Colonic mucosa (tissue), 4 donors: ENCODE measurements at regions not wholly inside any gene's neighbourhood (a gene's known extent, or its start where the extent isn't known, plus 50 kb on each side); places are given as distances from the start of the nearest gene placed in this dataset.
"Not testable (repeated sequence)": the region's sequence is repeated elsewhere in the genome, so short reads cannot be mapped to it uniquely, and the experiment has no call there.

ENCODE experiments used
- DNase-seq: peaks from one replicate; pipeline ENCODE4 v3.0.0-alpha.2; 2020
- H3K27ac ChIP-seq: fragments of 200-600 bp; one replicate; pipeline ENCODE4 v1.8.0; 2021
- H3K27me3 ChIP-seq: fragments of 200-600 bp; one replicate; pipeline ENCODE4 v1.8.0; 2021
- H3K36me3 ChIP-seq: fragments of 200-600 bp; one replicate; pipeline ENCODE4 v1.8.0; 2021
- H3K4me1 ChIP-seq: fragments of 200-600 bp; one replicate; pipeline ENCODE4 v1.8.0; 2021; ENCODE audit warnings: mild to moderate bottlenecking
- H3K4me3 ChIP-seq: fragments of 200-600 bp; one replicate; pipeline ENCODE4 v1.8.0; 2021
- H3K9ac ChIP-seq, 2 donors: one replicate each; pipeline ENCODE4 v1.7.0; 2013; ENCODE audit warnings: control low read depth in 2 of 2, low read depth in 2 of 2, low read length in 2 of 2
- H3K9me3 ChIP-seq: fragments of 200-600 bp; one replicate; pipeline ENCODE4 v1.8.0; 2021
- CTCF ChIP-seq: fragments of 200-600 bp; IDR thresholded peaks from one replicate; pipeline ENCODE4 v1.8.0; 2022; ENCODE audit warnings: antibody characterized with exemption, mild to moderate bottlenecking
- intact Hi-C: fragments of 100-400 bp; cut with DNase I; formaldehyde crosslinking; loops from one replicate; pipeline ENCODE4 v1.14.1; 2022
- donor health status: healthy.
- donor health status: DM: no; HTN: no; CAD: no.
- donor health status: DM: no; HTN: no; CAD: no.

- Histone ChIP-seq H3K9ac (no peak overlapping the region), H3K27me3 (no peaks in the 10 kb centered on the region), H3K4me3 (no peak overlapping the region), H3K36me3 (no peaks in the 10 kb centered on the region), H3K27ac (no peak overlapping the region), H3K9me3 (no peaks in the 10 kb centered on the region), H3K4me1 (no peaks in the 10 kb centered on the region)
- DNase-seq = no peak
- TF ChIP-seq CTCF = no peak
- intact Hi-C loops = no loop called here
These were observed 137.2 kb upstream of the ADGRB3 start for GRCh38 chr6:68497927-68498326.

GRCh38 chr6:68494880-68495279 lies 140.2 kb upstream of the ADGRB3 start:
- intact Hi-C loops, DNase-seq, H3K4me3 ChIP-seq, H3K27ac ChIP-seq, H3K4me1 ChIP-seq, H3K36me3 ChIP-seq, H3K9ac ChIP-seq, H3K27me3 ChIP-seq, H3K9me3 ChIP-seq: not testable (repeated sequence)

GRCh38 chr6:68476611-68477010 lies 158.5 kb upstream of the ADGRB3 start:
- no peak for DNase-seq
- Histone ChIP-seq H3K27ac (no peak overlapping the region), H3K4me3 (no peak overlapping the region), H3K27me3 (no peaks in the 10 kb centered on the region), H3K4me1 (no peaks in the 10 kb centered on the region), H3K36me3 (no peaks in the 10 kb centered on the region), H3K9ac (no peak overlapping the region), H3K9me3 (no peaks in the 10 kb centered on the region)
- no peak for TF ChIP-seq CTCF
- intact Hi-C loops = no loop called here

GRCh38 chr6:68473433-68474210 lies 161.5 kb upstream of the ADGRB3 start:
- Histone ChIP-seq H3K4me3 (no peak overlapping the region), H3K9me3 (no peaks in the 10 kb centered on the region), H3K27ac (no peak overlapping the region), H3K4me1 (no peaks in the 10 kb centered on the region), H3K9ac (no peak overlapping the region), H3K36me3 (no peaks in the 10 kb centered on the region), H3K27me3 (no peaks in the 10 kb centered on the region)
- intact Hi-C loops = no loop called here
- DNase-seq = no peak
- TF ChIP-seq CTCF = no peak

- H3K27me3 ChIP-seq = no peaks in the 10 kb centered on the region
- intact Hi-C loops = no loop called here
- H3K36me3 ChIP-seq = no peaks in the 10 kb centered on the region
- no peaks in the 10 kb centered on the region for H3K4me1 ChIP-seq
- no peak overlapping the region for H3K9ac ChIP-seq
- H3K4me3 ChIP-seq = no peak overlapping the region
- no peak for DNase-seq
- no peak for TF ChIP-seq CTCF
- H3K27ac ChIP-seq = no peak overlapping the region
- no peaks in the 10 kb centered on the region for H3K9me3 ChIP-seq
These were observed 166.7 kb upstream of the ADGRB3 start for GRCh38 chr6:68468244-68468884.

GRCh38 chr6:68458447-68458846 lies 176.6 kb upstream of the ADGRB3 start:
- H3K27ac ChIP-seq = no peak overlapping the region
- H3K4me1 ChIP-seq = no peaks in the 10 kb centered on the region
- DNase-seq = no peak
- H3K9ac ChIP-seq = no peak overlapping the region
- no peaks in the 10 kb centered on the region for H3K27me3 ChIP-seq
- intact Hi-C loops = no loop called here
- no peak for TF ChIP-seq CTCF
- H3K9me3 ChIP-seq = no peaks in the 10 kb centered on the region
- no peaks in the 10 kb centered on the region for H3K36me3 ChIP-seq
- H3K4me3 ChIP-seq = no peak overlapping the region
